Brain microvascular endothelial cell (primary cell): ENCODE measurements at regions not wholly inside any gene's neighbourhood (a gene's known extent, or its start where the extent isn't known, plus 50 kb on each side); places are given as distances from the start of the nearest gene placed in this dataset.

Experiments
- DNase-seq: peaks from one replicate; pipeline ENCODE4 v3.0.0-alpha.2; 2020
- H3K27ac ChIP-seq: fragments of 250-450 bp; sonication (Bioruptor Pico); 2 replicates; pipeline ENCODE4 v1.5.1; 2020; ENCODE audit warnings: mild to moderate bottlenecking, moderate library complexity
- H3K27me3 ChIP-seq: fragments of 250-450 bp; sonication (Bioruptor Pico); replicated peaks from 2 replicates; pipeline ENCODE4 v1.5.1; 2020; ENCODE audit warnings: mild to moderate bottlenecking
- H3K36me3 ChIP-seq: fragments of 250-450 bp; sonication (Bioruptor Pico); replicated peaks from 2 replicates; pipeline ENCODE4 v1.5.1; 2020; ENCODE audit warnings: mild to moderate bottlenecking
- H3K4me3 ChIP-seq: 2 replicates; pipeline ENCODE4 v1.5.1; 2011; ENCODE audit warnings: low read depth, mild to moderate bottlenecking, control low read depth, low read length, moderate library complexity
- in situ Hi-C: cut with HindIII; loops from 2 replicates; pipeline ENCODE4 v1.10.0; 2017; ENCODE audit warnings: low sequenced_read_pairs, low pct_ligation_motif_present
- TF ChIP-seq, protein P1 (sequence below): IDR thresholded peaks from 2 replicates; pipeline ENCODE4 v1.5.1; 2011; ENCODE audit warnings: low read depth, mild to moderate bottlenecking, moderate library complexity, low read length, control low read depth, inconsistent platforms; ENCODE audit errors: missing control alignments

DNA sequence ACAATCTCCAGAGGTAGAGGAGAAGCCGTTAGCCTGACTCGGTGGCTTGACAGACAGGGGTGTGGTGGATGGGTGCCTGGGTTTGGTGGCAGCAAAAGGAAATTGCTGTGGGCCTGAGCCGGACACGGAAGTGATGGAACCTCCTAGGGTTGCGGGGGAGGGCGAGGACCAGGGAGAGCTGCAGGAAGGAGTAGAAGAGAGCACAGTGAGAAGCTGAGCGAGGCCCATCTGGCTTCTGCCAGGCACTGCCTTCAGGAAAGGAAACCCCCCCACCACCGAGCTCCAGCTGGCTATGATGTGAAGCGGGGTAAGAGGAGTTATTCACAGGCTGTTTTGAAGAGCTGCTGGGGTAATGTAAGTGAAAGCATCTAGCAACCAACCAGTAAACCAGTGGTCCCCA is 134.6 kb downstream of the TSN start:
- in situ Hi-C loops = no loop called here
- DNase-seq = no peak
- Histone ChIP-seq H3K4me3 (no peak overlapping the region), H3K36me3 (no peaks in the 10 kb centered on the region), H3K27ac (no peak overlapping the region), H3K27me3 (no peaks in the 10 kb centered on the region)
- TF ChIP-seq, protein P1, sequence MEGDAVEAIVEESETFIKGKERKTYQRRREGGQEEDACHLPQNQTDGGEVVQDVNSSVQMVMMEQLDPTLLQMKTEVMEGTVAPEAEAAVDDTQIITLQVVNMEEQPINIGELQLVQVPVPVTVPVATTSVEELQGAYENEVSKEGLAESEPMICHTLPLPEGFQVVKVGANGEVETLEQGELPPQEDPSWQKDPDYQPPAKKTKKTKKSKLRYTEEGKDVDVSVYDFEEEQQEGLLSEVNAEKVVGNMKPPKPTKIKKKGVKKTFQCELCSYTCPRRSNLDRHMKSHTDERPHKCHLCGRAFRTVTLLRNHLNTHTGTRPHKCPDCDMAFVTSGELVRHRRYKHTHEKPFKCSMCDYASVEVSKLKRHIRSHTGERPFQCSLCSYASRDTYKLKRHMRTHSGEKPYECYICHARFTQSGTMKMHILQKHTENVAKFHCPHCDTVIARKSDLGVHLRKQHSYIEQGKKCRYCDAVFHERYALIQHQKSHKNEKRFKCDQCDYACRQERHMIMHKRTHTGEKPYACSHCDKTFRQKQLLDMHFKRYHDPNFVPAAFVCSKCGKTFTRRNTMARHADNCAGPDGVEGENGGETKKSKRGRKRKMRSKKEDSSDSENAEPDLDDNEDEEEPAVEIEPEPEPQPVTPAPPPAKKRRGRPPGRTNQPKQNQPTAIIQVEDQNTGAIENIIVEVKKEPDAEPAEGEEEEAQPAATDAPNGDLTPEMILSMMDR = no peak

DNA sequence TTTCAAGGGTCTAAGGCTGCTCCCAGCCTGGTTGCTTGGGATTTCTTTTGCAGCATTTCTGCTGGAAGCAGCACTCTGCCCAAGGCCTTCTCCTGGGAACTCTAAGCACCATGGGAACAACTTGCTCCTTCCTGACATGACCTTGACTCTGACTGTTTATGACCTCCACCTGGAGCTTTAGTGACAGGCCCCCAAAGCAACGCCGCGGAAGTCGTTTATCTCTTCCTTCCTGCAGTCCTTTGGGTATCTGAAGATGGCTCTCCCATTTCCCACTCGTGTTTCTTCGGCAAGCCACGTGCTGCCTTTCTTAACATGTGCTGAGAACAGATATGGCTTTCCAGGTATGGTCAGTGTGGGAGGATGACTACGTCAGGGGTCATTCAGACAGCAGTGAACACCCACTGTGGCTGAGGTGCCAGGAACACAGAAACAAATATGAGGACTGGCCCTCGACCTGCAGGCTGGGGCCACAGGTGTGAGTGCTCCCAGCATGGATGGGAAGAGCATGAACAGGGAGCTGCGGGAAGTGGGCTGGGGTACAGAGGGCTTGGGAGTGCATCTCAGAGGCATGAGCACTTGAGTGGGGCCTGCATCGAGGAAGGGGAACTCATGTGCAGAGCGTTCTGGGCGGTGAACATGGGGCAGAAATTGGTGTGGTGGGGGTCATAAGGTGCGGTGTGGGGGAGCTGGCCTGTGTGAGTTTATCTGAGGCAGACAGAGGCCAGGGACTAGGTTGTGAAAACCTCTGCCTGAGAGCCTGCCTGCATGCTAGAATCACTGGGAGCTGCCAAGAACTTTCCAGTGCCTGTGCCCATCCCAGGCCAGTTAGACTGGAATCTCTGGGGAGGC is 140.5 kb downstream of the TSN start:
- Histone ChIP-seq H3K4me3 (no peak overlapping the region), H3K27ac (no peak overlapping the region), H3K36me3 (no peaks in the 10 kb centered on the region), H3K27me3 (no peaks in the 10 kb centered on the region)
- TF ChIP-seq, protein P1 = no peak
- in situ Hi-C loops = no loop called here
- DNase-seq = no peak

- H3K4me3 ChIP-seq = no peak overlapping the region
- H3K36me3 ChIP-seq = no peaks in the 10 kb centered on the region
- in situ Hi-C loops = no loop called here
- DNase-seq = peak; percentile 52
- TF ChIP-seq, protein P1 = peak; percentile 82
- no peaks in the 10 kb centered on the region for H3K27me3 ChIP-seq
- H3K27ac ChIP-seq = no peak overlapping the region
Observed at GRCh38 chr2:121897335-121897970, 142.0 kb downstream of the TSN start.

- no peak overlapping the region for H3K4me3 ChIP-seq
- peak overlapping the region; percentile 52 for H3K27ac ChIP-seq
- TF ChIP-seq, protein P1 = no peak
- no peaks in the 10 kb centered on the region for H3K36me3 ChIP-seq
- no peaks in the 10 kb centered on the region for H3K27me3 ChIP-seq
- DNase-seq = peak; percentile 43
- in situ Hi-C loops = no loop called here
Observed at GRCh38 chr2:121898483-121898882, 143.0 kb downstream of the TSN start.

- in situ Hi-C loops = no loop called here
- Histone ChIP-seq H3K27me3 (no peaks in the 10 kb centered on the region), H3K36me3 (no peaks in the 10 kb centered on the region), H3K4me3 (no peak overlapping the region), H3K27ac (no peak overlapping the region)
- TF ChIP-seq, protein P1 = no peak
- no peak for DNase-seq
Observed at GRCh38 chr2:121900391-121900790, 144.9 kb downstream of the TSN start.
